MM.1S (cell line): ENCODE measurements at regions not wholly inside any gene's neighbourhood (a gene's known extent, or its start where the extent isn't known, plus 50 kb on each side); places are given as distances from the start of the nearest gene placed in this dataset.

Experiments used
- DNase-seq: peaks from one replicate; pipeline ENCODE4 v3.0.0-alpha.2; 2015
- H2AFZ ChIP-seq: fragments of 300-600 bp; sonication (generic); 2 replicates; pipeline ENCODE4 v1.6.0; 2016; ENCODE audit warnings: antibody characterized with exemption, low read length
- H3F3A ChIP-seq: fragments of 300-600 bp; sonication (generic); 2 replicates; pipeline ENCODE4 v1.6.1; 2016; ENCODE audit warnings: mild to moderate bottlenecking, antibody characterized with exemption, low read length, moderate library complexity, mixed read lengths; ENCODE audit not compliant: insufficient read depth
- H3K27ac ChIP-seq: fragments of 300-600 bp; sonication (generic); 2 replicates; pipeline ENCODE4 v1.5.1; 2016; ENCODE audit warnings: mild to moderate bottlenecking, low read length
- H3K27me3 ChIP-seq: fragments of 300-600 bp; sonication (generic); replicated peaks from 2 replicates; pipeline ENCODE4 v1.6.0; 2016; ENCODE audit warnings: low read length; ENCODE audit not compliant: insufficient read depth
- H3K36me3 ChIP-seq: fragments of 300-600 bp; sonication (generic); replicated peaks from 2 replicates; pipeline ENCODE4 v1.6.1; 2016; ENCODE audit warnings: mild to moderate bottlenecking, low read length, mixed read lengths; ENCODE audit not compliant: insufficient read depth
- H3K4me1 ChIP-seq: fragments of 300-600 bp; sonication (generic); 2 replicates; pipeline ENCODE4 v1.6.1; 2016; ENCODE audit warnings: low read length, mixed read lengths
- H3K4me2 ChIP-seq: fragments of 300-600 bp; sonication (generic); 2 replicates; pipeline ENCODE4 v1.6.0; 2016; ENCODE audit warnings: low read depth, low read length
- H3K4me3 ChIP-seq: fragments of 300-600 bp; sonication (generic); 2 replicates; pipeline ENCODE4 v1.5.1; 2016; ENCODE audit warnings: low read length, mixed read lengths
- H3K79me2 ChIP-seq: fragments of 300-600 bp; sonication (generic); 2 replicates; pipeline ENCODE4 v1.6.1; 2016; ENCODE audit warnings: mixed run types, low read length, mixed read lengths
- H3K9ac ChIP-seq: fragments of 300-600 bp; sonication (generic); 2 replicates; pipeline ENCODE4 v1.6.1; 2016; ENCODE audit warnings: low read length, mixed read lengths
- H3K9me2 ChIP-seq: fragments of 300-600 bp; sonication (generic); replicated peaks from 2 replicates; pipeline ENCODE4 v1.6.1; 2016; ENCODE audit warnings: mild to moderate bottlenecking, low read length, mixed read lengths; ENCODE audit not compliant: insufficient read depth
- H3K9me3 ChIP-seq: fragments of 300-600 bp; sonication (generic); replicated peaks from 2 replicates; pipeline ENCODE4 v1.6.1; 2016; ENCODE audit warnings: mild to moderate bottlenecking, low read length, mixed read lengths; ENCODE audit not compliant: insufficient read depth
- H4K20me1 ChIP-seq: fragments of 300-600 bp; sonication (generic); 2 replicates; pipeline ENCODE4 v1.6.1; 2016; ENCODE audit warnings: mild to moderate bottlenecking, low read length, moderate library complexity, mixed read lengths; ENCODE audit not compliant: insufficient read depth
- EZH2 ChIP-seq: fragments of 300-600 bp; sonication (generic); optimal IDR thresholded peaks from 2 replicates; pipeline ENCODE3; 2017; ENCODE audit warnings: low read depth, mild to moderate bottlenecking, antibody characterized with exemption, low read length, mixed read lengths
- EZH2phosphoT487 ChIP-seq: fragments of 300-600 bp; sonication (generic); IDR thresholded peaks from 2 replicates; pipeline ENCODE4 v1.6.1; 2018; ENCODE audit warnings: antibody characterized with exemption, low read length
- TF ChIP-seq, protein P1 (sequence below): fragments of 300-600 bp; sonication (generic); IDR thresholded peaks from 2 replicates; pipeline ENCODE4 v1.5.1; 2016; ENCODE audit warnings: antibody characterized with exemption, low read length, mixed read lengths

- 0 out of 2 replicates have a peak, but pooled peaks cover 7% of the 10 kb centered on the region for H3K4me1 ChIP-seq
- H3K36me3 ChIP-seq = no peaks in the 10 kb centered on the region
- H3K27me3 ChIP-seq = no peaks in the 10 kb centered on the region
- H3K9ac ChIP-seq = no peak overlapping the region
- no peaks in the 10 kb centered on the region for H3K9me2 ChIP-seq
- TF ChIP-seq EZH2phosphoT487 (no peak), EZH2 (no peak)
- TF ChIP-seq, protein P1, sequence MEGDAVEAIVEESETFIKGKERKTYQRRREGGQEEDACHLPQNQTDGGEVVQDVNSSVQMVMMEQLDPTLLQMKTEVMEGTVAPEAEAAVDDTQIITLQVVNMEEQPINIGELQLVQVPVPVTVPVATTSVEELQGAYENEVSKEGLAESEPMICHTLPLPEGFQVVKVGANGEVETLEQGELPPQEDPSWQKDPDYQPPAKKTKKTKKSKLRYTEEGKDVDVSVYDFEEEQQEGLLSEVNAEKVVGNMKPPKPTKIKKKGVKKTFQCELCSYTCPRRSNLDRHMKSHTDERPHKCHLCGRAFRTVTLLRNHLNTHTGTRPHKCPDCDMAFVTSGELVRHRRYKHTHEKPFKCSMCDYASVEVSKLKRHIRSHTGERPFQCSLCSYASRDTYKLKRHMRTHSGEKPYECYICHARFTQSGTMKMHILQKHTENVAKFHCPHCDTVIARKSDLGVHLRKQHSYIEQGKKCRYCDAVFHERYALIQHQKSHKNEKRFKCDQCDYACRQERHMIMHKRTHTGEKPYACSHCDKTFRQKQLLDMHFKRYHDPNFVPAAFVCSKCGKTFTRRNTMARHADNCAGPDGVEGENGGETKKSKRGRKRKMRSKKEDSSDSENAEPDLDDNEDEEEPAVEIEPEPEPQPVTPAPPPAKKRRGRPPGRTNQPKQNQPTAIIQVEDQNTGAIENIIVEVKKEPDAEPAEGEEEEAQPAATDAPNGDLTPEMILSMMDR = no peak
- H3K79me2 ChIP-seq = no peaks in the 10 kb centered on the region
- no peak for DNase-seq
- H3K27ac ChIP-seq = no peak overlapping the region
- no peak overlapping the region for H3K4me2 ChIP-seq
- H3K9me3 ChIP-seq = no peaks in the 10 kb centered on the region
- H4K20me1 ChIP-seq = no peaks in the 10 kb centered on the region
- H3K4me3 ChIP-seq = no peak overlapping the region
- H3F3A ChIP-seq = no peaks in the 10 kb centered on the region
- H2AFZ ChIP-seq = no peak overlapping the region
Measured at GRCh38 chr5:13248253-13248652, 696.2 kb downstream of the DNAH5 start.

DNA sequence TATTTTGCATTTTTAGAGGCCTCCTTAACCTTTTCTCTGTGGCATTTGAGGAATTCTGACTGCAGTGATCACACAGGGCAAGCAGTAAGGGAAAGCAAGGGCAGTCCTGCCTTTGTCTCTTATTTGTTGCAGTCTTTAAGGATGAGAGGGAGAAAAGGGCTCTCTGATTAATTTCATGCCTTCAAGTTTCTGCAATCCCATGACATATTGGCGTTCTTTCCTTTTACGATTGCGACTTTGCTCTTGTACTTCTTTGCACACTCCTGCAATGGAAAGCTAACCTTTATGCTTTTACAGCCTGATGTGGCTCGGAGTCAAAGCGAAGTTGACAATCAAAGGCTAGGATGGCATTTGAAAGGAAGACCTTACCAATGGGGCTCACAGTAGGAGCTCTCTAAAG, 698.4 kb downstream of the DNAH5 start:
- no peaks in the 10 kb centered on the region for H4K20me1 ChIP-seq
- no peaks in the 10 kb centered on the region for H3F3A ChIP-seq
- no peaks in the 10 kb centered on the region for H3K79me2 ChIP-seq
- DNase-seq = no peak
- no peak overlapping the region for H3K4me2 ChIP-seq
- no peaks in the 10 kb centered on the region for H3K9me3 ChIP-seq
- H3K4me1 ChIP-seq = 0 out of 2 replicates have a peak, but pooled peaks cover 7% of the 10 kb centered on the region
- H2AFZ ChIP-seq = no peak overlapping the region
- no peak for TF ChIP-seq EZH2
- no peak for TF ChIP-seq EZH2phosphoT487
- TF ChIP-seq, protein P1 = no peak
- no peaks in the 10 kb centered on the region for H3K9me2 ChIP-seq
- no peak overlapping the region for H3K27ac ChIP-seq
- no peak overlapping the region for H3K4me3 ChIP-seq
- H3K36me3 ChIP-seq = no peaks in the 10 kb centered on the region
- no peak overlapping the region for H3K9ac ChIP-seq
- H3K27me3 ChIP-seq = no peaks in the 10 kb centered on the region

GRCh38 chr5:13244151-13244550, 700.3 kb downstream of the DNAH5 start:
- TF ChIP-seq EZH2 = no peak
- TF ChIP-seq EZH2phosphoT487 = no peak
- TF ChIP-seq, protein P1 = no peak
- no peak overlapping the region for H3K4me3 ChIP-seq
- no peaks in the 10 kb centered on the region for H3K9me3 ChIP-seq
- no peak for DNase-seq
- H3K79me2 ChIP-seq = no peaks in the 10 kb centered on the region
- H3K9ac ChIP-seq = no peak overlapping the region
- H3K36me3 ChIP-seq = no peaks in the 10 kb centered on the region
- 0 out of 2 replicates have a peak, but pooled peaks cover 7% of the 10 kb centered on the region for H3K4me1 ChIP-seq
- no peaks in the 10 kb centered on the region for H4K20me1 ChIP-seq
- no peaks in the 10 kb centered on the region for H3K9me2 ChIP-seq
- H3F3A ChIP-seq = no peaks in the 10 kb centered on the region
- H2AFZ ChIP-seq = no peak overlapping the region
- no peak overlapping the region for H3K4me2 ChIP-seq
- no peaks in the 10 kb centered on the region for H3K27me3 ChIP-seq
- H3K27ac ChIP-seq = no peak overlapping the region
